MM.1S (cell line): ENCODE measurements at regions not wholly inside any gene's neighbourhood (a gene's known extent, or its start where the extent isn't known, plus 50 kb on each side); places are given as distances from the start of the nearest gene placed in this dataset.
"Not testable (repeated sequence)": the region's sequence is repeated elsewhere in the genome, so short reads cannot be mapped to it uniquely, and the experiment has no call there.

Experiments
- DNase-seq: peaks from one replicate; pipeline ENCODE4 v3.0.0-alpha.2; 2015
- H2AFZ ChIP-seq: fragments of 300-600 bp; sonication (generic); 2 replicates; pipeline ENCODE4 v1.6.0; 2016; ENCODE audit warnings: antibody characterized with exemption, low read length
- H3F3A ChIP-seq: fragments of 300-600 bp; sonication (generic); 2 replicates; pipeline ENCODE4 v1.6.1; 2016; ENCODE audit warnings: mild to moderate bottlenecking, antibody characterized with exemption, low read length, moderate library complexity, mixed read lengths; ENCODE audit not compliant: insufficient read depth
- H3K27ac ChIP-seq: fragments of 300-600 bp; sonication (generic); 2 replicates; pipeline ENCODE4 v1.5.1; 2016; ENCODE audit warnings: mild to moderate bottlenecking, low read length
- H3K27me3 ChIP-seq: fragments of 300-600 bp; sonication (generic); replicated peaks from 2 replicates; pipeline ENCODE4 v1.6.0; 2016; ENCODE audit warnings: low read length; ENCODE audit not compliant: insufficient read depth
- H3K36me3 ChIP-seq: fragments of 300-600 bp; sonication (generic); replicated peaks from 2 replicates; pipeline ENCODE4 v1.6.1; 2016; ENCODE audit warnings: mild to moderate bottlenecking, low read length, mixed read lengths; ENCODE audit not compliant: insufficient read depth
- H3K4me1 ChIP-seq: fragments of 300-600 bp; sonication (generic); 2 replicates; pipeline ENCODE4 v1.6.1; 2016; ENCODE audit warnings: low read length, mixed read lengths
- H3K4me2 ChIP-seq: fragments of 300-600 bp; sonication (generic); 2 replicates; pipeline ENCODE4 v1.6.0; 2016; ENCODE audit warnings: low read depth, low read length
- H3K4me3 ChIP-seq: fragments of 300-600 bp; sonication (generic); 2 replicates; pipeline ENCODE4 v1.5.1; 2016; ENCODE audit warnings: low read length, mixed read lengths
- H3K79me2 ChIP-seq: fragments of 300-600 bp; sonication (generic); 2 replicates; pipeline ENCODE4 v1.6.1; 2016; ENCODE audit warnings: mixed run types, low read length, mixed read lengths
- H3K9ac ChIP-seq: fragments of 300-600 bp; sonication (generic); 2 replicates; pipeline ENCODE4 v1.6.1; 2016; ENCODE audit warnings: low read length, mixed read lengths
- H3K9me2 ChIP-seq: fragments of 300-600 bp; sonication (generic); replicated peaks from 2 replicates; pipeline ENCODE4 v1.6.1; 2016; ENCODE audit warnings: mild to moderate bottlenecking, low read length, mixed read lengths; ENCODE audit not compliant: insufficient read depth
- H3K9me3 ChIP-seq: fragments of 300-600 bp; sonication (generic); replicated peaks from 2 replicates; pipeline ENCODE4 v1.6.1; 2016; ENCODE audit warnings: mild to moderate bottlenecking, low read length, mixed read lengths; ENCODE audit not compliant: insufficient read depth
- H4K20me1 ChIP-seq: fragments of 300-600 bp; sonication (generic); 2 replicates; pipeline ENCODE4 v1.6.1; 2016; ENCODE audit warnings: mild to moderate bottlenecking, low read length, moderate library complexity, mixed read lengths; ENCODE audit not compliant: insufficient read depth
- EZH2 ChIP-seq: fragments of 300-600 bp; sonication (generic); optimal IDR thresholded peaks from 2 replicates; pipeline ENCODE3; 2017; ENCODE audit warnings: low read depth, mild to moderate bottlenecking, antibody characterized with exemption, low read length, mixed read lengths
- EZH2phosphoT487 ChIP-seq: fragments of 300-600 bp; sonication (generic); IDR thresholded peaks from 2 replicates; pipeline ENCODE4 v1.6.1; 2018; ENCODE audit warnings: antibody characterized with exemption, low read length
- TF ChIP-seq, protein P1 (sequence below): fragments of 300-600 bp; sonication (generic); IDR thresholded peaks from 2 replicates; pipeline ENCODE4 v1.5.1; 2016; ENCODE audit warnings: antibody characterized with exemption, low read length, mixed read lengths

DNA sequence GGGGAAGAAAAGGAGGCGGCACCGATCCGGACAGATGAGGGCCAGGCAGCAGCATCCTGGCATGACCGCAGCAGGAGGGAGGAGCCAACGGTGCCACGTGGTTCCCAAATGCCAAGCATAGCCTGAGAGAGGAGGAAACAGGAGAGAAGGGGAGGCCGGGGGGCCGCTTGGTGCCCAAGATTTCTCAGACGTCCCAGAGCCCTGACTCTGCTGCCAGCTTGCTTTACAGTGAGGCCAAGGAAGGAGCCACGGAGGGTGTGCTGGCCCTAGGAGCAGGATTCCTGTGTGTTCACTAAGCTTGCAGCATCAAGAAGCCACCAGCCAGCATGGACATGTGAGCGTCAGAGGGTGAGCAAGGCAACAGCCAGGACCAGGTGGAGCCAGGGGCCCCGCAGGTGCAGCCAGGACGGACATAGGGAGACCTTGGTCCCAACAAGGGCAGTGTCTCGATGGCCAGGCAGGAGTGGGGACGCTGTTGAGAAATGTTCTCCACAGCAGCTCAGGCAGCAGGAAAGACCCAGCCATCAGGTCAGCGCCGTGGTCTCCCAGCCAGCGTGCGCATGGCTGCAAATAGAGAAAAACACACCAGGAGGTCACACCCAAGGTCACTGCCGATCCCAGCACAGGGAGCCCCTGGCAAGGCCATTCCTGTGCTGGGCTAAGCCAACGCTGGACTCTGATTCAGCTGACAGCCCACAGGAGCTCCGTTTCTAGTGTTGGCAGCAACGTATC lies 143.7 kb downstream of the DLL1 start:
- H2AFZ ChIP-seq = no peak overlapping the region
- H3K9me3 ChIP-seq = no peaks in the 10 kb centered on the region
- no peaks in the 10 kb centered on the region; the same call in 1 of the 2 replicates for H3K27me3 ChIP-seq
- H3K9me2 ChIP-seq = no peaks in the 10 kb centered on the region
- no peaks in the 10 kb centered on the region for H3K4me1 ChIP-seq
- no peak overlapping the region for H3K4me2 ChIP-seq
- H4K20me1 ChIP-seq = no peaks in the 10 kb centered on the region
- H3F3A ChIP-seq = no peaks in the 10 kb centered on the region
- H3K79me2 ChIP-seq = no peaks in the 10 kb centered on the region
- no peaks in the 10 kb centered on the region for H3K36me3 ChIP-seq
- H3K9ac ChIP-seq = no peak overlapping the region
- no peak overlapping the region for H3K4me3 ChIP-seq
- DNase-seq = no peak
- no peak for TF ChIP-seq EZH2phosphoT487
- TF ChIP-seq, protein P1, sequence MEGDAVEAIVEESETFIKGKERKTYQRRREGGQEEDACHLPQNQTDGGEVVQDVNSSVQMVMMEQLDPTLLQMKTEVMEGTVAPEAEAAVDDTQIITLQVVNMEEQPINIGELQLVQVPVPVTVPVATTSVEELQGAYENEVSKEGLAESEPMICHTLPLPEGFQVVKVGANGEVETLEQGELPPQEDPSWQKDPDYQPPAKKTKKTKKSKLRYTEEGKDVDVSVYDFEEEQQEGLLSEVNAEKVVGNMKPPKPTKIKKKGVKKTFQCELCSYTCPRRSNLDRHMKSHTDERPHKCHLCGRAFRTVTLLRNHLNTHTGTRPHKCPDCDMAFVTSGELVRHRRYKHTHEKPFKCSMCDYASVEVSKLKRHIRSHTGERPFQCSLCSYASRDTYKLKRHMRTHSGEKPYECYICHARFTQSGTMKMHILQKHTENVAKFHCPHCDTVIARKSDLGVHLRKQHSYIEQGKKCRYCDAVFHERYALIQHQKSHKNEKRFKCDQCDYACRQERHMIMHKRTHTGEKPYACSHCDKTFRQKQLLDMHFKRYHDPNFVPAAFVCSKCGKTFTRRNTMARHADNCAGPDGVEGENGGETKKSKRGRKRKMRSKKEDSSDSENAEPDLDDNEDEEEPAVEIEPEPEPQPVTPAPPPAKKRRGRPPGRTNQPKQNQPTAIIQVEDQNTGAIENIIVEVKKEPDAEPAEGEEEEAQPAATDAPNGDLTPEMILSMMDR = no peak
- TF ChIP-seq EZH2 = no peak
- H3K27ac ChIP-seq = no peak overlapping the region

DNA sequence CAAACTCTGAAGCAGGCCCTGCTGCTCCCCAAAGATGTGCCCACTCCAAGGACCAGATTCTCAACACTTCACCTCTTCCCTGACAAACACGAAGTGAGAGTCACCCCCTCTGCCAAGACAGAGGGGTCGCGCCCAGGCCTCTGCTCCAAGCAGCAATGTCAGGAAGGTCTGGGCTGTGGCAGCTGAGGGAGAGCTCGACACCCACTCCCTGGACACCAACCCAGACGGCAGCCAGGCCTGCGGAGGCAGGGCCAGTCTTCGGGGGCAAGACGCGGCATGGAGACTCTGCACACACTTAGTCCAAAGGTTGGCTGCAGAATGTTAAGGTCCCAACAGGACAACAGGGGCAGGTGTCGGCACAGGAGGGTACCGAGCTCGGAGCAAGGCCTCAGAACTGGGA lies 144.2 kb downstream of the DLL1 start:
- TF ChIP-seq EZH2phosphoT487 = no peak
- Histone ChIP-seq H3K9me2 (no peaks in the 10 kb centered on the region), H3K4me3 (no peak overlapping the region), H3K36me3 (no peaks in the 10 kb centered on the region), H3K79me2 (no peaks in the 10 kb centered on the region), H3K27ac (no peak overlapping the region), H3F3A (no peaks in the 10 kb centered on the region), H3K4me1 (no peaks in the 10 kb centered on the region), H3K27me3 (no peaks in the 10 kb centered on the region; the same call in 1 of the 2 replicates), H3K4me2 (no peak overlapping the region), H3K9ac (no peak overlapping the region), H3K9me3 (no peaks in the 10 kb centered on the region), H4K20me1 (no peaks in the 10 kb centered on the region), H2AFZ (no peak overlapping the region)
- no peak for DNase-seq

DNA sequence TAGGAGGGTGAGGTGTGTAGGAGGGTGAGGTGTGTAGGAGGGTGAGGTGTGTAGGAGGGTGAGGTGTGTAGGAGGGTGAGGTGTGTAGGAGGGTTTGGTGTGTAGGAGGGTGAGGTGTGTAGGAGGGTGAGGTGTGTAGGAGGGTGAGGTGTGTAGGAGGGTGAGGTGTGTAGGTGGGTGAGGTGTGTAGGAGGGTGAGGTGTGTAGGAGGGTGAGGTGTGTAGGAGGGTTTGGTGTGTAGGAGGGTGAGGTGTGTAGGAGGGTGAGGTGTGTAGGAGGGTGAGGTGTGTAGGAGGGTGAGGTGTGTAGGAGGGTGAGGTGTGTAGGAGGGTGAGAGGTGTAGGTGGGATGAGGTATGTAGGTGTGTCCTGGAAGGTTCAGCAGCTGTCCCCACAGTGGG lies 144.7 kb downstream of the DLL1 start:
- not testable (repeated sequence) for H3K27me3 ChIP-seq, DNase-seq, H3K4me3 ChIP-seq, H3K4me2 ChIP-seq, H3K9ac ChIP-seq, H2AFZ ChIP-seq, H3K4me1 ChIP-seq, H3K9me2 ChIP-seq, H3F3A ChIP-seq, H4K20me1 ChIP-seq, H3K9me3 ChIP-seq, H3K27ac ChIP-seq, H3K36me3 ChIP-seq, H3K79me2 ChIP-seq

DNA sequence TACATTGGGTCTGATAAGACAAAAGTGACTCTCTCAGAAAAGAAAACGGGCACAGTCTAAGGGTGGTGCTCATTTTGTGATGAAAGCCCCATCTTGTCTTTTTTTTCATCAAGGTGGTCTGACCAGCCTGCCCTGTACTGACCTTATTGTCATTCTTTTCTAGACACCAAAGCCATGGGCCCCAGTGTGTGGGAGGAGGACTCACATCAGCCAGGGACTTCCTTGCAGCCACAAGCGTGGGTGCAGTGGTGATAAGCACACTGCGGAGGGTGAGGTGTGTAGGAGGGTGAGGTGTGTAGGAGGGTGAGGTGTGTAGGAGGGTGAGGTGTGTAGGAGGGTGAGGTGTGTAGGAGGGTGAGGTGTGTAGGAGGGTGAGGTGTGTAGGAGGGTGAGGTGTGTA lies 145.2 kb downstream of the DLL1 start:
- H3K4me1 ChIP-seq = not testable (repeated sequence)

DNA sequence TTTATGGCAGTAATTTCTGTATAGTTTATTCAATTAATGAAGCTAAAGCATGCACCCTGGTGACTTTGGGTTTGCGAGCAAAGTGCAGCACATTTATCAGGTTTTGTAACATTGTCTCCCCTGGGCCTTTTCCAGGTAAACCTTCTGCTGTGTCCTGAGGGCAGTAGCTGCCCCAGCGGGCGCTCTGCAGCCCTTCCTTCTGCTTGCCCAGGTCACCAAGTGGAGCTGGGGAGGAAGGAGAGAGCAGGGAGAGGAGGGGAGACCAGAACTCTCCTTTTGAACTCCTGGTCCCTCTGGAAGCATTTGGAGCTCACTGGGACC lies 145.6 kb downstream of the DLL1 start:
- Histone ChIP-seq H3K4me2 (no peak overlapping the region), H3F3A (no peaks in the 10 kb centered on the region), H3K79me2 (no peaks in the 10 kb centered on the region), H3K27me3 (no peaks in the 10 kb centered on the region; the same call in 1 of the 2 replicates), H3K9me2 (no peaks in the 10 kb centered on the region), H3K4me3 (no peak overlapping the region), H3K9ac (no peak overlapping the region), H3K9me3 (no peaks in the 10 kb centered on the region), H3K27ac (no peak overlapping the region), H2AFZ (no peak overlapping the region), H4K20me1 (no peaks in the 10 kb centered on the region), H3K36me3 (no peaks in the 10 kb centered on the region), H3K4me1 (no peaks in the 10 kb centered on the region)
- no peak for DNase-seq
- TF ChIP-seq EZH2 = no peak
- no peak for TF ChIP-seq EZH2phosphoT487
- TF ChIP-seq, protein P1 = no peak

More for the DNA sequence above, 145.2 kb downstream of the DLL1 start:
- not testable (repeated sequence) for H3K9me2 ChIP-seq, H3F3A ChIP-seq, H3K79me2 ChIP-seq, H3K36me3 ChIP-seq, H3K9ac ChIP-seq, H4K20me1 ChIP-seq, H3K4me3 ChIP-seq, DNase-seq, H2AFZ ChIP-seq, H3K9me3 ChIP-seq, H3K4me2 ChIP-seq, H3K27ac ChIP-seq, H3K27me3 ChIP-seq
